GM20000 (cell line): ENCODE measurements at regions not wholly inside any gene's neighbourhood (a gene's known extent, or its start where the extent isn't known, plus 50 kb on each side); places are given as distances from the start of the nearest gene placed in this dataset.

Experiments used
- DNase-seq: peaks from one replicate; pipeline ENCODE4 v3.0.0; 2012; ENCODE audit warnings: low spot score
- TF ChIP-seq, protein P1 (sequence below): IDR thresholded peaks from 2 replicates; pipeline ENCODE4 v1.5.1; 2012; ENCODE audit warnings: mild to moderate bottlenecking, control low read depth; ENCODE audit errors: extremely low read depth, missing control alignments

DNA sequence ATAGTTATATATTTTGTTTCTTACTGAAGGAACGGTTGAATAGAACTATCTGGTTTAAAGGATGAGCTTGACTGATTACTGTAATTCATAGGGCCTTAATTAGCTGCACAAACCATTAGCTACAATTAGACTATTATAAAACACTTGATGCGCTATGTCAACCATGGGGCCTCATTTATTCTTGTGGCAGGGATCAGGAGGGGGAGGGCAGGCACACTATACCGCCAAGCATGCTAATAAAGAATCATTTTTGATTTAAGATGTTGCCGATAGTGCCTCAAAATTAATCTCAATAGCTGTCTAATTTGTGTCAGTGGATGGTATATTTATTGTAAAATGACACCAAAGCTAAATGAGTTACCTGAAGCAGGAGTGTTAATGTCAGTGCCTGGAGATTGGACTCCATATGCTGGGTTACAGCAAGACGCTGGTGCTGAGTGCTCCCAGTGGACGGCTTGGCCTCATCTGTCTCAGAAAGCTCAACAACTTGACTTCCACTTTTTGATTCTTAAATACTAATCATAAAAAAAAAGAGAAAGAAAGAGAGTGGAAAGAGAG lies 1007.0 kb upstream of the CELF4 start:
- TF ChIP-seq, protein P1, sequence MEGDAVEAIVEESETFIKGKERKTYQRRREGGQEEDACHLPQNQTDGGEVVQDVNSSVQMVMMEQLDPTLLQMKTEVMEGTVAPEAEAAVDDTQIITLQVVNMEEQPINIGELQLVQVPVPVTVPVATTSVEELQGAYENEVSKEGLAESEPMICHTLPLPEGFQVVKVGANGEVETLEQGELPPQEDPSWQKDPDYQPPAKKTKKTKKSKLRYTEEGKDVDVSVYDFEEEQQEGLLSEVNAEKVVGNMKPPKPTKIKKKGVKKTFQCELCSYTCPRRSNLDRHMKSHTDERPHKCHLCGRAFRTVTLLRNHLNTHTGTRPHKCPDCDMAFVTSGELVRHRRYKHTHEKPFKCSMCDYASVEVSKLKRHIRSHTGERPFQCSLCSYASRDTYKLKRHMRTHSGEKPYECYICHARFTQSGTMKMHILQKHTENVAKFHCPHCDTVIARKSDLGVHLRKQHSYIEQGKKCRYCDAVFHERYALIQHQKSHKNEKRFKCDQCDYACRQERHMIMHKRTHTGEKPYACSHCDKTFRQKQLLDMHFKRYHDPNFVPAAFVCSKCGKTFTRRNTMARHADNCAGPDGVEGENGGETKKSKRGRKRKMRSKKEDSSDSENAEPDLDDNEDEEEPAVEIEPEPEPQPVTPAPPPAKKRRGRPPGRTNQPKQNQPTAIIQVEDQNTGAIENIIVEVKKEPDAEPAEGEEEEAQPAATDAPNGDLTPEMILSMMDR: no peak
- DNase-seq: no peak

- DNase-seq: no peak
- TF ChIP-seq, protein P1: no peak
Measured at GRCh38 chr18:38571651-38572050, 1006.1 kb upstream of the CELF4 start.

GRCh38 chr18:38565513-38565912 lies 999.9 kb upstream of the CELF4 start:
- TF ChIP-seq, protein P1: no peak
- no peak for DNase-seq

- TF ChIP-seq, protein P1: no peak
- no peak for DNase-seq
Measured at GRCh38 chr18:38563396-38563980, 997.9 kb upstream of the CELF4 start.

DNA sequence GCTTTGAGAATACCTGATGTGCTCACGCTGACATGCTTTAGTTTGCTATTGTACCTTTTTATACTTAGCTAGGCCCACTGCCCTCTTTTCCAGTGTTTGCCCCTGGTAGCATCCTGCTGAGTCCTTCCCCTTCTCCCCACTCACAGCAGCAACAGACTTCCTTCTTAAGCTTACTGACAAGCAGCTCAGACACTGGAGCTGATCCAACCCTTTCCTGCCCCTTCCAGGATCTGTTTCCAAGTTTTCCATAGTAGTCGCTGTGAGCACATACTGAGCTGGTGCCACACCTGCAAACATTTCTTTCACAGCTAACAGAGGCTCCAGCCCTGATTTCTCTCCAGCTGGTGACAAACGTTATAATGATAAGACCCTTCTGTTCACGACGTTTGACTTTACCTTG lies 991.4 kb upstream of the CELF4 start:
- TF ChIP-seq, protein P1: no peak
- no peak for DNase-seq

DNA sequence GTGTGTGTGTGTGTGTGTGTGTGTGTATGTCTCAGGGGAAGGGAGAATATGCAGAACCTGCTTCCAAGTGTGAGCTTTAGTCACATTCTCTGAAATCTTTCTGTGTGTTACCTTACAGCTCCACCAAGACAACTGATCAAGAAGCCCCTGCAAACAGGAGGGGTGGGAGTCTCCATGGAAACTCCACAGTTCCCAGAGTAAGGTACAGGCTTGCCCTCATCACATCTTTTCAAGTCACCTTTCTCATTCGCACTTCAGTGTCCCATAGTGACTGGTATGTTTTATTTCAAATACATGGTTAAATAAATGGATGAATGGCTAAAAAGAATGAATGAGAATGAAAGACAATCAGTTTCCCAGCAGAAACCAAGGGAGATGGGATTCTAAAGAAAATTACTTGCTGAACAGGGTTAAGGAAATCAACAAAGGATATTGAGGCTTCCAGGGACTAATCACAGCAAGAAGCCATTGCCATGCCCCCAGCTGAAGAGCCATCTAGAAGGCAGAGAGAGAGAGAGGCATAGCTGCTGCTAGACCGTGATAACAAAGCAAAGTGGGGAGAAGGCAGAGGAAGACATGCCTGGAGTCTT lies 987.2 kb upstream of the CELF4 start:
- no peak for DNase-seq
- TF ChIP-seq, protein P1: no peak

DNA sequence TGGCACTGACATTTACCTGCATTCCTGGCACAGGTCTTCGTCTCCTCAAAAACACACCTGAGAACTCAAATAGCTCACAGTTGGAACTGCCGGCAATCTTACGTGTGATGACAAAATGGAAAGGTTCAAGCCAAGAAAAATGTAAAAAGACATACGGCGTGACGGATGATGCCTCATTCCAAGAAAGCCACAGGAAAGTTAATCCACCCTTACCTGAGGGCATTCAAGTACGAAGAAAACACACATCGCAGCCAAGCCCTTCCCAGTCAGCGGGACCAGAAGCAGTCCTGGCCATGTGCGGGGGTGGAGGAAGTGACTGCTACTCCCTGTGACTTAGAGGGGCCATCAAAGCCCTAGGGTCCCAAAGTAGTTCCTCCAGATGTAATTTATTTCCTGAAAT lies 986.3 kb upstream of the CELF4 start:
- no peak for DNase-seq
- TF ChIP-seq, protein P1: no peak
